Esophagus muscularis mucosa (tissue), 4 donors: ENCODE measurements at regions not wholly inside any gene's neighbourhood (a gene's known extent, or its start where the extent isn't known, plus 50 kb on each side); places are given as distances from the start of the nearest gene placed in this dataset.

ENCODE experiments used
- EP300 ChIP-seq: sonication (generic); formaldehyde crosslinking; IDR thresholded peaks from one replicate; pipeline ENCODE4 v1.6.1; 2017; ENCODE audit warnings: antibody characterized with exemption
- POLR2A ChIP-seq: fragments of 450-650 bp; IDR thresholded peaks from one replicate; pipeline ENCODE4 v1.6.1; 2017; ENCODE audit warnings: antibody characterized with exemption, moderate library complexity, mild to moderate bottlenecking, low read depth
- TF ChIP-seq, protein P1 (sequence below), 3 experiments: fragments of 200-600 bp in 2 of 3; fragments of 450-650 bp in 1 of 3; sonication (generic) in 2 of 3; IDR thresholded peaks; one replicate each; pipeline ENCODE4 v1.5.1; 2017 to 2019; ENCODE audit warnings: antibody characterized with exemption in 3 of 3, mild to moderate bottlenecking in 2 of 3, moderate library complexity in 1 of 3

DNA sequence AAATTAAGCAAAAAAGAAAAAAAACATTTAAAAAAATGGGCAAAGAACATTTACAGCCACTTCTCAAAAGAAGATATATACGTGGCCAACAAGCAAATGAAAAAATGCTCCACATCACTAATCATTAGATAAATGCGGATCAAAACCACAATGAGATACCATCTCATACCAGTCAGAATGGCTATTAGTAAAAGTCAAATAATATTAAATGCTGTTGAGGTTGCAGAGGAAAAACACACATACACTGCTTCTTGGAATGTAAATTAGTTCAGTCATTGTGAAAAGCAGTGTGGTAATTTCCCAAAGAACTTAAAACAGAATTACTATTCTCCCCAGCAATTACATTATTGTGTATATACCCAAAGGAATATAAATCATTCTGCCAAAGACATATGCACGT is 1189.0 kb downstream of the PCDH18 start:
- TF ChIP-seq, protein P1, sequence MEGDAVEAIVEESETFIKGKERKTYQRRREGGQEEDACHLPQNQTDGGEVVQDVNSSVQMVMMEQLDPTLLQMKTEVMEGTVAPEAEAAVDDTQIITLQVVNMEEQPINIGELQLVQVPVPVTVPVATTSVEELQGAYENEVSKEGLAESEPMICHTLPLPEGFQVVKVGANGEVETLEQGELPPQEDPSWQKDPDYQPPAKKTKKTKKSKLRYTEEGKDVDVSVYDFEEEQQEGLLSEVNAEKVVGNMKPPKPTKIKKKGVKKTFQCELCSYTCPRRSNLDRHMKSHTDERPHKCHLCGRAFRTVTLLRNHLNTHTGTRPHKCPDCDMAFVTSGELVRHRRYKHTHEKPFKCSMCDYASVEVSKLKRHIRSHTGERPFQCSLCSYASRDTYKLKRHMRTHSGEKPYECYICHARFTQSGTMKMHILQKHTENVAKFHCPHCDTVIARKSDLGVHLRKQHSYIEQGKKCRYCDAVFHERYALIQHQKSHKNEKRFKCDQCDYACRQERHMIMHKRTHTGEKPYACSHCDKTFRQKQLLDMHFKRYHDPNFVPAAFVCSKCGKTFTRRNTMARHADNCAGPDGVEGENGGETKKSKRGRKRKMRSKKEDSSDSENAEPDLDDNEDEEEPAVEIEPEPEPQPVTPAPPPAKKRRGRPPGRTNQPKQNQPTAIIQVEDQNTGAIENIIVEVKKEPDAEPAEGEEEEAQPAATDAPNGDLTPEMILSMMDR (IDR thresholded peaks at IDR 0.05), result no peak
- no peak for TF ChIP-seq EP300
- TF ChIP-seq POLR2A, result no peak
